ENCODE measurements at regions not wholly inside any gene's neighbourhood (a gene's known extent, or its start where the extent isn't known, plus 50 kb on each side); places are given as distances from the start of the nearest gene placed in this dataset.

GRCh38 chr4:34935739-34936138 lies 1308.6 kb downstream of the ARAP2 start:
- TF ChIP-seq CEBPB (IDR thresholded peaks at IDR 0.05) (no peak), RAD21 (IDR thresholded peaks at IDR 0.05; ENCODE audit: low read depth) (no peak), TEAD4 (IDR thresholded peaks at IDR 0.05) (no peak), MAX (IDR thresholded peaks at IDR 0.05) (no peak), EGR1 (IDR thresholded peaks at IDR 0.05) (no peak), REST (IDR thresholded peaks at IDR 0.05; ENCODE audit: low read depth) (no peak), TCF12 (IDR thresholded peaks at IDR 0.05; ENCODE audit: low read depth) (no peak), EP300 (IDR thresholded peaks at IDR 0.05; ENCODE audit: borderline replicate concordance) (no peak), ZBTB7A (IDR thresholded peaks at IDR 0.05; ENCODE audit: low read depth) (no peak), YY1 (IDR thresholded peaks at IDR 0.05; ENCODE audit: low read depth) (no peak), TAF1 (IDR thresholded peaks at IDR 0.05; ENCODE audit: low read depth) (no peak)
